ENCODE measurements at regions not wholly inside any gene's neighbourhood (a gene's known extent, or its start where the extent isn't known, plus 50 kb on each side); places are given as distances from the start of the nearest gene placed in this dataset.
A peak's percentile ranks its signal among the peaks of the same experiment; 100 is the strongest.

DNA sequence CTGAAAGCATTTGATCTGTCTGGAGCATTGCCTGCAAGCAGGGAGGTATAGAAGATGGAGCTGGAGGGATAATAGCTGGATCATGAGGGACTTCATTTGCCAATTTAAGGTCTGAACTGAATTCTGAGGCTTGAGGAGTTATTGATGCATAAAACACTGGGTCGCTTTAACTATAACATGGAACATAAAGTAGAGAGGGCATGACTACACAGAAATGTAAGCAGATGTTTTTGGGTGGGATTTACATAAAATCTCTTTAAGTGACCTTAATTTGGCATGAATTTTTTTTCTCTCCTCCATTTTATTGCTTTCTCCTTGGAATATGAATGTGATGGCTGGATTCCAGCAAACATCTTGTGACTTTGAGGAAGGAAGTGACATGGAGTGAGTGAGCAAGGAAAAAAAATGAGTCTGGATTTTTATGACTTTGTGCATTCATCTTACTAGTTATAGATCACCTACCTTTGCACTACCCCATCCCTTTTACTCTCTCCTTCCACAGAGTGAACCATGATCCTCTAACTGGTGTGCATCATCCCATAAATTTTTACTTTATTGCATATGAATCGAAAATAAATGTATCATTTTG, 356.0 kb downstream of the DUSP6 start:
- DNase-seq (ENCODE audit: low read depth): no peak

DNA sequence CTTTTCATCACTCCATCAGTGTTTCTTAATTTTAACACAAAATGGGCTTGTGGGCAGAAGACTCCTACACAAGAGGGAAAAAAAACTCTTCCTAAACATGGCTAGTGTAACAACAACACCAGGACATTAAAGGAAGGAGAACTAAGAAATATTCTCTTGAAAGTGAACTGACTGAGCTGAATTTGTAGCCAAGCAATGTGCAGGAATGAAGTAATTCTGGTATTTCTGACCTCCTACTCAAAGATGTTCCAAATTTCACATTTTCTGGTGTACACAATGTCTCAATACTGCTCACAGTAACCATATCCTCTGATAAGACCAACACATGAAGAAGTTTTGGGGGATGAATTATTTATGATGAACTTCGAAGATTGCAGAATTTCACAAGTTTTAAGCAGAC, 357.3 kb downstream of the DUSP6 start:
- DNase-seq (ENCODE audit: low read depth): no peak

- no peak for DNase-seq (ENCODE audit: low read depth)
Observed at GRCh38 chr12:88994537-88994936, 357.8 kb downstream of the DUSP6 start.

DNA sequence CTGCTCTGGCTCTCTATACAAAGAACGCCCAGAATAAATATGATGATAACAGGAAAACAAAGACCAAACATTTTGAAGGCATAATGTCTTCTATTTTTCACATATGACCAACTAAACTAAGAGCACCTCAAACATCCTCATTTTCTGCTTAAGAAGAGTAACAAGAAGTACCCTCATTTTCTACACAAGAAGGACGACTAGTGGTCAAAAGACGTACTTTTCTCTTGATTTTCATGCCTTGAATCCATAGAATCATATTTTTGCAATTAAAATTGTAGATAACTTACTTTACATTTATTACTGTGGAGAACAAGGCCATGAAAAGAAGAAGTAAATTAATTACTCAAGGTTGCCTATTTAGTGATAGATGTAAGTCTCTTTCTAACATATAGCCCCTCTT, 358.6 kb downstream of the DUSP6 start:
- DNase-seq (ENCODE audit: low read depth): peak; percentile 33

- no peak for DNase-seq (ENCODE audit: low read depth)
Observed at GRCh38 chr12:88986056-88986455, 366.2 kb downstream of the DUSP6 start.

GRCh38 chr12:88985631-88986030, 366.7 kb downstream of the DUSP6 start:
- DNase-seq (ENCODE audit: low read depth): no peak

DNA sequence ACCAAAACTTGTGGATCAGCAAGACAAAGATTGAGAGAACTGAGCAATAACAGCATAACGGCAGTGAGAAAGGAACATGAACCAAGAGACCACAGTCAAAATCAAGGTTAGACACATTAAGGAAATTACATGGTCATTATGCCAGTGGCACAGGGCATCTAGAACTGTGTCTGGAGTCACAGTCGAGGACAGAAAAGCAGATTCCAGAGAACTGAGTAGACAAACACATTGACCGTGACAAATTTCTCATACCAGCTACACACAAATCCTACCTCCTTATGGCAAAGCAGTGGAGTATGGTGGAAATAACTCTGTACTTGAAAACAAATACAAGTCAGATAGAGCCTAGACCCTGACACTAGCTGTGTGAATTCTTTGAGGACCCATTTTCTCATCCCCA, 367.3 kb downstream of the DUSP6 start:
- no peak for DNase-seq (ENCODE audit: low read depth)

- no peak for DNase-seq (ENCODE audit: low read depth)
Observed at GRCh38 chr12:88982694-88983093, 369.6 kb downstream of the DUSP6 start.

DNA sequence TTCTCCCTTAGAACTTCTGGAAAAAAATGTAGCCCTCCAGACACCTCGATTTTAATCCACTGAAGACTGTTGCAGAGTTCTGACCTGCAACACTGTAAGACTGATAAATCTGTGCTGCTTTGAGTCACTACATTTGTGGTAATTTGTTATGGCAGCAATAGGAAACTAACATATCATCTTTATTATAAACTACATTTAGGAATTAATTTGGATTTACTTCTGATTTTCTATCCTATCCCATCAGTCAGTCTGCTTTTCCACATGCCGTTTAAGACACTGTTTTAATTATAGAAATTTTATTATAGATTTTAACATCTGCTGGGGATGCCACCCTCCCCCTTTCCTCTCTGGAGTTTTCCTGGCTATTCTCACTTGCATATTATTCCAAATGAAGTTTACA, 375.2 kb downstream of the DUSP6 start:
- DNase-seq (ENCODE audit: low read depth): no peak

- no peak for DNase-seq (ENCODE audit: low read depth)
Observed at GRCh38 chr12:88973998-88974397, 378.3 kb downstream of the DUSP6 start.

DNA sequence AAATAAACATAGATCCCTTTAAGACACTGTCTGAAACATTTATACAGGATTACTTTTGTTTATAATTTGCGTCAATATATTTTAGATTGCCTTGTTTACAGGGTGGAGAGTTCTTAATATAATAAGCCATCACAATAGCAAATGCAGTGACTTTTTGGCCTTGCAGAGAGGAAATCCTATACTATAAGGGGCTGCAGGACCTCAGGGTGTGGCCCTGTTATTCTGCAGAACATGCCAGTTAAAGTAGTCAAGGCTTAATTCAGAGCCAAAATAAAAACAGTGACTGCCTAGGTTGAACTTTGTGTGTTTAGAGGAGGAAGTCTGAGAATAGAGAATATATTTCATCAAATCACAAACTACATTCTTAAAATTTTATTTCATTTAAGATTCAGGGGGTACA, 381.6 kb downstream of the DUSP6 start:
- DNase-seq (ENCODE audit: low read depth): no peak

DNA sequence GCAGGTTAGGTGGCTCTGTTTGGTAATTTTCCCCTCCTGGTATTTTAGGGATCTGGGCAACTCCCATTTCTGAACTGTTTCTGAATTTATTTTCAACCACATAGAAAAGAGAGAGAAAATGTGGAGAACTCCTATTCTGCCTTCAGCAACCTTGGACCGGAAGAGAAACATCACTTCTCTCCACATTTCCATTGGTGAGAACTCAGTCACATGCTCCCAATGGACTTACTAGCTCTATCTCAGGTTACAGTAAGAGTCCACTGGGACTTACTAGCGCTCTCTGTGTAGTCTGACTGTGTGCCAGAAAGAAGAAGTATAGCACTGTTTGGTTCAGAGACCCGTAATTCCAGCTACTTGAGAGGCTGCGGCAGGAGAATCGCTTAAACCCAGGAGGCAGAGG, 383.2 kb downstream of the DUSP6 start:
- DNase-seq (ENCODE audit: low read depth): no peak

GRCh38 chr12:88960213-88960878, 380.1 kb upstream of the KITLG start:
- peak; percentile 8 for DNase-seq (ENCODE audit: low read depth)

GRCh38 chr12:88958946-88959345, 378.7 kb upstream of the KITLG start:
- no peak for DNase-seq (ENCODE audit: low read depth)

DNA sequence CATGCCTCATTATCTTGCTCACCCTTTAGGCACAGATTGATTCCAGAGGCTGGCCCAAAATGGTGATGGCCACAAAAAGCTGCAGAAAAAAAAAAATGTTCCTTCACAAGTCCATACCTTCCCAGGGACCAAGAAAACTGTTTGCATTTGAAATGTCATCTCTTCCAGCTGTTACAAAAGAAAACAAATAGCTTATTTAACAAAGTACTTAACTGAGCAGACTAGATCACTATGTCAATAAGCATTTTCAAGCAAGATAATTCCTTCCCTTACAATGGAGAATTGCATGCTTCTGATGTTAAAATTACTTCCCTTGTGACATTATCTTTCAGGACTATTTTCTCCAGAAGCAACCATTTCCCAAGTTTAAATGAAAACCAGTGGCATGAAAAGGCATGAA, 377.9 kb upstream of the KITLG start:
- no peak for DNase-seq (ENCODE audit: low read depth)

DNA sequence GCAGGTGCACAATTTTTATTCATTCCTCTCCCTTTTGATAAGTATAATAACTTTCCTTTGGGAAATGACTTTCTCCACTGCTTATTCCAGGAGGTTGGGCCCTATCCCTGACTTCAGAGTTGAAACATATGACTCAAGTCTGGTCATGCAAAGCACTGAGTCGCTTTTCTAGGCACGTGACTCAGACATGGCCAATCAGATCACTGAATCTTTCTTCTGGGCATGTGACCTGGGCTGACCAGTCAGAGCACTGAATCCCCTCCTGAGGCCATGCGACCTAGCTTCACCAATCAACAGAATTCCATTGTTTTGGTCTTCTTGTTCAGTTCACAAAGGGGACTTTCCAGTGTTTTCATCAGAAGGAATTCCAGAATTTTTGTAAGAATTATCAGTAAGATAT, 377.1 kb upstream of the KITLG start:
- no peak for DNase-seq (ENCODE audit: low read depth)

GRCh38 chr12:88955531-88955930, 375.3 kb upstream of the KITLG start:
- DNase-seq (ENCODE audit: low read depth): no peak

DNA sequence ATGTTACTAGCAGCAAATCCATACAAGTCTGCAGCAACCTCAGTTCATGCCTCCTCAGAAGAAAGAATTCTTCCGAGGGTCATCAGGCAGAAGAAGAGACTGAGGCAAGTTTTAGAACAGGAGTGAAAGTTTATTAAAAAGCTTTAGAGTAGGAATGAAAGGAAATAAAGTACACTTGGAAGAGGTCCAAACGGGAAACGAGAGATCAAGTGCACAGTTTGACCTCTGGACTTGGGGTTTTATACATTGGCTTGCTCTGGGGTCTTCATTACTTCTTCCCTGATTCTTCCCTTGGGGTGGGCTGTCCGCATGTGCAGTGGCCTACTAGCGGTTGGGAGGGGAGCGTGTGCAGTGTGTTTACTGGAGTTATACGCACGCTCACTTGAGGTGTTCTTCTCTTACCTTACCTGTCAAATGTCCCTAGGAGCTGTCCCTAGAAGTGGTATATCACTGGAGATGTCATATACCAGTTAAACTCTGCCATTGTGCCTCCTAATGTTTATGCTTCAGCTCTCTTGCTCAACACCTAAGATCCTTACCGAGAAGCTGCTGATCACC, 372.8 kb upstream of the KITLG start:
- no peak for DNase-seq (ENCODE audit: low read depth)

DNA sequence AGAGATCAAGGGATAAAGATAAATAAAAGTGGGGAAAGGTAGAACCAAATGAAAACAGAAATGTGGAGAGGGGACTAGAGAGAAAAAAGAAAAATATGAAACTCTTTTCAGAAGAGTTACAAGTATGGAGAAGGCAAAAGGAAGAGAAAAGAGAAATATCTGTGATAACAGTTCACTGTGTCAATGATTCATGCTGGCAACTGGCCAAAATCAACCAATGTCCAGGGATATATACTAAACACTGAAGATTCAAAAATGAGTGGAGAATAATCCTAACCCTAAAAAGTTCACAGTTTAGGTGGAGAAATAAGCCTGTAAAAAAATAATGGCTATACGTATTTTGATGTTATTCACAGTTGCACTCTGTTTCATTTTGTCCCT, 372.3 kb upstream of the KITLG start:
- peak; percentile 78 for DNase-seq (ENCODE audit: low read depth)

GRCh38 chr12:88951860-88952561, 371.7 kb upstream of the KITLG start:
- DNase-seq (ENCODE audit: low read depth): no peak

DNA sequence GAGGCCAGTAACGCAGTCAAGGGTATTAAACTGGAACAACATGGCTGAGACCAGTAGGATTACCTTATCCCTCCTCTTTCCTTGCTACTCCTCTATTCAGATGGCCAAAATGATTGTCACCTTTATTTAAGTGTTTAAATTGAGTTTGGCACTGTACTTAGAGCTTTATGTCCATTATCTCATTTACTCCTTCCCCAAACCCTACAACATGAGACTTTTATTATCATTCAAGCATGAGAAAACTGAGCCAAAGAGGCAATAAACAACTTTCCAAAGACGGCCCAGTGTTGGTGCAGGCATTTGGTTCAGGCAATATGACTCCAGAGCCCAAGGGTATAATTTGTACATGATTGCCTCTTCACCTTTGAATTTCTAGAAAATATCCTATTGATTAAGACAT, 370.9 kb upstream of the KITLG start:
- no peak for DNase-seq (ENCODE audit: low read depth)

DNA sequence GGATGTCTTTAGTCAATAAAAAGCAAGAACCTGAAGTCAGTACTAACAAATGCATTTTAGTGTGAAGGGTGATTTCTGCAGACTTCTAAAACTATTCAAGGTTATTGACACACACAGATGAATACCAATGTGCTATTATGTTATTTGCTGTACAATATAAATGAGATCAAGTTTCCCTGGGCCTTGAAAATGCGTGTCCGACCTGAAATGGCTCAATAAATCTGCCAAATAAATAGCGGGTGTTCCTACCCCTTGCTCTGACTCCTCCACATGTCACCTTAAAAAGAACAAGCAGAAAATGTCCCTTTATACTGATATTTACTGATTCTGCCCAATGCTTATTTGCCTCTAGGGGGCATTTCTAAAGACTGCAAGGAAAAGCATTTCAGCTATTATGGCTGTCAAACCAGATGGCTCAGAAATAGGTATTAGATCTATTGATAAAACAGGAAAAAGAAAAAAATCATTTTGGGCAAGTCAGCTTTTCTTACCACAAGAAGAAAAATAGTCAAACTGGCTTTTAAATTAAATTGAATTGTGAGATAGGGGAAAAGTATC, 367.3 kb upstream of the KITLG start:
- no peak for DNase-seq (ENCODE audit: low read depth)

Measured in Daoy (cell line).